Gastroesophageal sphincter (tissue), 4 donors: ENCODE measurements at regions not wholly inside any gene's neighbourhood (a gene's known extent, or its start where the extent isn't known, plus 50 kb on each side); places are given as distances from the start of the nearest gene placed in this dataset.

Experiments
- ATAC-seq: fragments of 150-250 bp; one replicate; pipeline ENCODE4 v1.9.1; 2016; ENCODE audit warnings: mild to moderate bottlenecking, moderate library complexity
- H3K27ac ChIP-seq, 4 donors: fragments of 200-600 bp; sonication (generic) in 3 of 4; 1 replicate in 3 of 4; 2 replicates in 1 of 4; pipeline ENCODE4 v1.5.1; 2016 to 2019
- H3K27me3 ChIP-seq: fragments of 200-600 bp; sonication (generic); one replicate; pipeline ENCODE4 v1.5.1; 2019
- H3K36me3 ChIP-seq, 2 donors: fragments of 200-600 bp; sonication (generic); one replicate each; pipeline ENCODE4 v1.5.1; 2019; ENCODE audit warnings: control low read depth in 1 of 2
- H3K4me1 ChIP-seq, 3 donors: fragments of 200-600 bp; sonication (generic); 1 replicate in 2 of 3; 2 replicates in 1 of 3; pipeline ENCODE4 v1.5.1; 2016 to 2019; ENCODE audit warnings: control low read depth in 2 of 3
- H3K4me3 ChIP-seq, 2 donors: fragments of 200-600 bp; sonication (generic); one replicate each; pipeline ENCODE4 v1.5.1; 2019; ENCODE audit warnings: mild to moderate bottlenecking in 1 of 2, moderate library complexity in 1 of 2
- H3K9me3 ChIP-seq, 3 donors: fragments of 200-600 bp; sonication (generic); one replicate each; pipeline ENCODE4 v1.5.1; 2017 to 2019; ENCODE audit warnings: control low read depth in 2 of 3
- EP300 ChIP-seq: sonication (generic); formaldehyde crosslinking; IDR thresholded peaks from one replicate; pipeline ENCODE4 v1.6.1; 2017; ENCODE audit warnings: antibody characterized with exemption, mild to moderate bottlenecking
- POLR2A ChIP-seq, 2 donors: fragments of 450-650 bp; IDR thresholded peaks; one replicate each; pipeline ENCODE4 v1.6.1; 2017; ENCODE audit warnings: antibody characterized with exemption in 2 of 2, mild to moderate bottlenecking in 2 of 2, moderate library complexity in 1 of 2
- POLR2AphosphoS5 ChIP-seq: sonication (generic); formaldehyde crosslinking; IDR thresholded peaks from one replicate; pipeline ENCODE4 v1.6.1; 2017; ENCODE audit warnings: antibody characterized with exemption
- WGBS, 2 donors: methylation state at CpG; one replicate each; pipeline ENCODE4 v1.1.5; 2018; ENCODE audit warnings: low coverage in 1 of 2; 5-methylcytosine and 5-hydroxymethylcytosine counted together
- TF ChIP-seq, protein P1 (sequence below), 4 experiments: fragments of 200-600 bp in 2 of 4; fragments of 450-650 bp in 2 of 4; sonication (generic) in 1 of 4; IDR thresholded peaks; one replicate each; pipeline ENCODE4 v1.5.1; 2017 to 2019; ENCODE audit warnings: antibody characterized with exemption in 4 of 4, mild to moderate bottlenecking in 2 of 4, moderate library complexity in 2 of 4

- Histone ChIP-seq H3K9me3 (peaks cover 0 to 5% (median 0%) of the 10 kb centered on the region in 3 donors), H3K4me3 (no peak overlapping the region), H3K27ac (no peak overlapping the region), H3K36me3 (no peaks in the 10 kb centered on the region), H3K27me3 (peaks cover 29% of the 10 kb centered on the region), H3K4me1 (no peaks in the 10 kb centered on the region)
- no peak for ATAC-seq
- TF ChIP-seq POLR2A (IDR thresholded peaks at IDR 0.05) (no peak), EP300 (no peak), POLR2AphosphoS5 (no peak)
- TF ChIP-seq, protein P1, sequence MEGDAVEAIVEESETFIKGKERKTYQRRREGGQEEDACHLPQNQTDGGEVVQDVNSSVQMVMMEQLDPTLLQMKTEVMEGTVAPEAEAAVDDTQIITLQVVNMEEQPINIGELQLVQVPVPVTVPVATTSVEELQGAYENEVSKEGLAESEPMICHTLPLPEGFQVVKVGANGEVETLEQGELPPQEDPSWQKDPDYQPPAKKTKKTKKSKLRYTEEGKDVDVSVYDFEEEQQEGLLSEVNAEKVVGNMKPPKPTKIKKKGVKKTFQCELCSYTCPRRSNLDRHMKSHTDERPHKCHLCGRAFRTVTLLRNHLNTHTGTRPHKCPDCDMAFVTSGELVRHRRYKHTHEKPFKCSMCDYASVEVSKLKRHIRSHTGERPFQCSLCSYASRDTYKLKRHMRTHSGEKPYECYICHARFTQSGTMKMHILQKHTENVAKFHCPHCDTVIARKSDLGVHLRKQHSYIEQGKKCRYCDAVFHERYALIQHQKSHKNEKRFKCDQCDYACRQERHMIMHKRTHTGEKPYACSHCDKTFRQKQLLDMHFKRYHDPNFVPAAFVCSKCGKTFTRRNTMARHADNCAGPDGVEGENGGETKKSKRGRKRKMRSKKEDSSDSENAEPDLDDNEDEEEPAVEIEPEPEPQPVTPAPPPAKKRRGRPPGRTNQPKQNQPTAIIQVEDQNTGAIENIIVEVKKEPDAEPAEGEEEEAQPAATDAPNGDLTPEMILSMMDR (IDR thresholded peaks at IDR 0.05), result no peak
- WGBS, 2 donors, result 100% methylated on average over 2 of the region's 9 CpGs; no CpG with 5 or more reads in 1 of the 2 donors
Observed at GRCh38 chr22:47592791-47593190, 830.3 kb downstream of the TBC1D22A start.

- Histone ChIP-seq H3K36me3 (no peaks in the 10 kb centered on the region), H3K4me3 (no peak overlapping the region), H3K27me3 (peaks cover 25% of the 10 kb centered on the region), H3K4me1 (no peaks in the 10 kb centered on the region), H3K27ac (no peak overlapping the region), H3K9me3 (peaks cover 0 to 5% (median 0%) of the 10 kb centered on the region in 3 donors)
- ATAC-seq, result no peak
- 76 to 80% methylated on average over 11 to 15 of the region's 16 CpGs for WGBS, 2 donors
- TF ChIP-seq EP300 (no peak), POLR2AphosphoS5 (no peak), POLR2A (IDR thresholded peaks at IDR 0.05) (no peak)
- TF ChIP-seq, protein P1 (IDR thresholded peaks at IDR 0.05), result no peak
Observed at GRCh38 chr22:47591709-47592108, 829.3 kb downstream of the TBC1D22A start.

GRCh38 chr22:47591016-47591415 is 828.6 kb downstream of the TBC1D22A start:
- no peak overlapping the region for H3K27ac ChIP-seq
- H3K4me1 ChIP-seq, result no peaks in the 10 kb centered on the region
- no peaks in the 10 kb centered on the region for H3K36me3 ChIP-seq
- H3K4me3 ChIP-seq, result no peak overlapping the region
- H3K9me3 ChIP-seq, result peaks cover 0 to 5% (median 0%) of the 10 kb centered on the region in 3 donors
- H3K27me3 ChIP-seq, result peaks cover 18% of the 10 kb centered on the region
- WGBS, 2 donors, result no CpG with 5 or more reads among the region's 7 CpGs
- no peak for ATAC-seq
- TF ChIP-seq, protein P1 (IDR thresholded peaks at IDR 0.05), result no peak
- no peak for TF ChIP-seq EP300
- no peak for TF ChIP-seq POLR2A (IDR thresholded peaks at IDR 0.05)
- TF ChIP-seq POLR2AphosphoS5, result no peak

DNA sequence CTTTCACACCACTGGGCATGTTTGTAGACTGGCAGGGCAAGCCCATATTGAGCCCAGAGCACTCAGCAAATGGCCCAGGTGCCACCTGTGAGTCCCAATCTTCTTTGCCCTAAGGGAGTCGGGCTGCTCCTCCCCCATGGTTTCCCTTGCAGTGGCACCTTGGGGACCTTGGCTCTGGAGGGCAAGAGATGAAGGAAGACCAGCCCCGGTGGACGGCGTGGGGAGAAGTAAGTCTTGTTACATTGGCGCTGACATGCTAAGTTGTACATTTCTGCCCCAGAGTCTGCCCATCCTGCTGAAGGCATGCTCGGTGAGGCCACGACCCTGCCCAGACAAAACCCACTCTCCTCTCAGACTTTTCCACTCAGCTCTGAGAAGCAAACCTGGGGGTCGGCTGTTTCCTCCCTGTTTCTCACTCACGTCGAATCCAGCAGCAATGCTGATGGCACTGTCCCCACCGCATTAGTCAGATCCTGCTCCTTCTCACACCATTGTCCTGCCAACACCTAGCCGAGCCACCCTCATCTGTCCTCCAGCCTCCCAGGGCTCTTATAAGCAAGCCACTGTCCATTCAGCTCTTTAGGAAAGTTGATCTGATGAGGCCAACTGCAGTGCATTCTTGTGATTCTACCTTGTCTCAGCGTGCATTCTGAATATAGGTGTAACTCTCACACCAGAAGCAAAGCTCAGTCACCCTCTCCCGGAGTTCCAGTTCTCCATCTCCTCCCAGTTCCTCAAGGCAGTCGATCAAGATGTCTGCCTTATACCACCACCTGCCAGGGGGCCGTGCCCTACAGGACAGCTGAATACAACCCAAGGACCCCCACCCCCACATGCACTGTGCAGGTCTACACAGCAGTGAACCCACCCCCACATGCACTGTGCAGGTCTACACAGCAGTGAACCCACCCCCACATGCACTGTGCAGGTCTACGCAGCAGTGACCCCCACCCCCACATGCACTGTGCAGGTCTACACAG is 827.1 kb downstream of the TBC1D22A start:
- no peak for ATAC-seq
- WGBS, 2 donors, result 60 to 81% methylated on average over 6 of the region's 17 CpGs
- TF ChIP-seq, protein P1 (IDR thresholded peaks at IDR 0.05), result no peak
- TF ChIP-seq EP300 (no peak), POLR2AphosphoS5 (no peak), POLR2A (IDR thresholded peaks at IDR 0.05) (no peak)
- no peak overlapping the region for H3K4me3 ChIP-seq
- H3K27ac ChIP-seq, result no peak overlapping the region
- H3K4me1 ChIP-seq, result no peaks in the 10 kb centered on the region
- no peaks in the 10 kb centered on the region for H3K9me3 ChIP-seq
- H3K36me3 ChIP-seq, result no peaks in the 10 kb centered on the region
- H3K27me3 ChIP-seq, result peaks cover 12% of the 10 kb centered on the region

DNA sequence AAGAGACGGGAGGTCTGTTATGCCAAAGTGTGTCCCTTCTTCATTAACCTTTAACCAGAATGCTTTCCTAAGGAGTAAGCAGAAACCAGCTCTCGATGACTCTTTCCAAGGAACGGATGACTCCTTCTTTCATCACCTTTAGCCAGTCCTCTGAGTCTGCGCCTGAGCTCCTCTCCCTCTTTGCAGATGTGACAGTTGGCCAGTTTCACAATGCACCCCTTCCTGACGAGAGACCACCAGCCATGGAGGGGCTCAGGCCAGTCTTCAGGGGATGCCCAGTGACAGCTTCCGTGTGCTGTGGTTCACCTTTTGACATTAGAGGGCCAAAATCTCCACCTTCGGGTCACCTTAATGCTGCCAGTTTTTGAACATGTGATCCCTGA is 826.1 kb downstream of the TBC1D22A start:
- TF ChIP-seq POLR2AphosphoS5 (no peak), EP300 (no peak), POLR2A (IDR thresholded peaks at IDR 0.05) (no peak)
- TF ChIP-seq, protein P1 (IDR thresholded peaks at IDR 0.05), result no peak
- 20 to 82% methylated on average over 1 to 5 of the region's 7 CpGs for WGBS, 2 donors

More for the DNA sequence above, 826.1 kb downstream of the TBC1D22A start:
- peaks cover 12% of the 10 kb centered on the region for H3K27me3 ChIP-seq
- H3K9me3 ChIP-seq, result no peaks in the 10 kb centered on the region
- H3K36me3 ChIP-seq, result no peaks in the 10 kb centered on the region
- ATAC-seq, result no peak
- H3K27ac ChIP-seq, result no peak overlapping the region
- no peaks in the 10 kb centered on the region for H3K4me1 ChIP-seq
- H3K4me3 ChIP-seq, result no peak overlapping the region
